ENCODE measurements at regions not wholly inside any gene's neighbourhood (a gene's known extent, or its start where the extent isn't known, plus 50 kb on each side); places are given as distances from the start of the nearest gene placed in this dataset.
"Not testable (repeated sequence)": the region's sequence is repeated elsewhere in the genome, so short reads cannot be mapped to it uniquely, and the experiment has no call there.

GRCh38 chr15:66994927-66995656, 70.3 kb upstream of the SMAD3 start:
- Histone ChIP-seq H3K9me3 (ENCODE audit: low read length) (no peaks in the 10 kb centered on the region), H3K4me1 (ENCODE audit: insufficient read depth, low read length) (no peaks in the 10 kb centered on the region), H3K9ac (ENCODE audit: low read length) (no peak overlapping the region), H3K27me3 (ENCODE audit: control insufficient read depth in 1 of 2, insufficient read depth in 2 of 2, low read length in 2 of 2) (no peaks in the 10 kb centered on the region), H3K4me3 (ENCODE audit: low read depth in 1 of 2, low read length in 2 of 2) (no peak overlapping the region), H3K27ac (ENCODE audit: low read depth, low read length) (no peak overlapping the region), H3K36me3 (ENCODE audit: insufficient read depth, low read length) (no peaks in the 10 kb centered on the region)

GRCh38 chr15:66996094-66996493, 69.3 kb upstream of the SMAD3 start:
- no peaks in the 10 kb centered on the region for H3K4me1 ChIP-seq (ENCODE audit: insufficient read depth, low read length)
- H3K27ac ChIP-seq (ENCODE audit: low read depth, low read length) = no peak overlapping the region
- no peaks in the 10 kb centered on the region for H3K27me3 ChIP-seq (ENCODE audit: control insufficient read depth in 1 of 2, insufficient read depth in 2 of 2, low read length in 2 of 2)
- no peak overlapping the region for H3K4me3 ChIP-seq (ENCODE audit: low read depth in 1 of 2, low read length in 2 of 2)
- H3K9ac ChIP-seq (ENCODE audit: low read length) = no peak overlapping the region
- H3K36me3 ChIP-seq (ENCODE audit: insufficient read depth, low read length) = no peaks in the 10 kb centered on the region
- H3K9me3 ChIP-seq (ENCODE audit: low read length) = no peaks in the 10 kb centered on the region

GRCh38 chr15:66997212-66997611, 68.2 kb upstream of the SMAD3 start:
- Histone ChIP-seq H3K4me1 (ENCODE audit: insufficient read depth, low read length) (no peaks in the 10 kb centered on the region), H3K36me3 (ENCODE audit: insufficient read depth, low read length) (no peaks in the 10 kb centered on the region), H3K9me3 (ENCODE audit: low read length) (no peaks in the 10 kb centered on the region), H3K27ac (ENCODE audit: low read depth, low read length) (no peak overlapping the region), H3K9ac (ENCODE audit: low read length) (no peak overlapping the region), H3K27me3 (ENCODE audit: control insufficient read depth in 1 of 2, insufficient read depth in 2 of 2, low read length in 2 of 2) (no peaks in the 10 kb centered on the region), H3K4me3 (ENCODE audit: low read depth in 1 of 2, low read length in 2 of 2) (no peak overlapping the region)

- not testable (repeated sequence) for H3K4me1 ChIP-seq (ENCODE audit: insufficient read depth, low read length); H3K4me3 ChIP-seq (ENCODE audit: low read depth in 1 of 2, low read length in 2 of 2); H3K27ac ChIP-seq (ENCODE audit: low read depth, low read length); H3K36me3 ChIP-seq (ENCODE audit: insufficient read depth, low read length); H3K27me3 ChIP-seq (ENCODE audit: control insufficient read depth in 1 of 2, insufficient read depth in 2 of 2, low read length in 2 of 2); H3K9me3 ChIP-seq (ENCODE audit: low read length); H3K9ac ChIP-seq (ENCODE audit: low read length)
Observed at GRCh38 chr15:66998234-66998633, 67.2 kb upstream of the SMAD3 start.

- no peaks in the 10 kb centered on the region for H3K9me3 ChIP-seq (ENCODE audit: low read length)
- H3K4me3 ChIP-seq (ENCODE audit: low read depth in 1 of 2, low read length in 2 of 2) = no peak overlapping the region
- H3K36me3 ChIP-seq (ENCODE audit: insufficient read depth, low read length) = no peaks in the 10 kb centered on the region
- no peaks in the 10 kb centered on the region for H3K27me3 ChIP-seq (ENCODE audit: control insufficient read depth in 1 of 2, insufficient read depth in 2 of 2, low read length in 2 of 2)
- H3K9ac ChIP-seq (ENCODE audit: low read length) = no peak overlapping the region
- no peaks in the 10 kb centered on the region for H3K4me1 ChIP-seq (ENCODE audit: insufficient read depth, low read length)
- H3K27ac ChIP-seq (ENCODE audit: low read depth, low read length) = no peak overlapping the region
Observed at GRCh38 chr15:66999046-66999968, 66.1 kb upstream of the SMAD3 start.

GRCh38 chr15:67000896-67001295, 64.5 kb upstream of the SMAD3 start:
- Histone ChIP-seq H3K27me3 (ENCODE audit: control insufficient read depth in 1 of 2, insufficient read depth in 2 of 2, low read length in 2 of 2) (no peaks in the 10 kb centered on the region), H3K4me3 (ENCODE audit: low read depth in 1 of 2, low read length in 2 of 2) (no peak overlapping the region), H3K4me1 (ENCODE audit: insufficient read depth, low read length) (no peaks in the 10 kb centered on the region), H3K27ac (ENCODE audit: low read depth, low read length) (no peak overlapping the region), H3K36me3 (ENCODE audit: insufficient read depth, low read length) (no peaks in the 10 kb centered on the region), H3K9me3 (ENCODE audit: low read length) (no peaks in the 10 kb centered on the region), H3K9ac (ENCODE audit: low read length) (no peak overlapping the region)

GRCh38 chr15:67002368-67002767, 63.0 kb upstream of the SMAD3 start:
- Histone ChIP-seq H3K9me3 (ENCODE audit: low read length) (no peaks in the 10 kb centered on the region), H3K36me3 (ENCODE audit: insufficient read depth, low read length) (no peaks in the 10 kb centered on the region), H3K4me1 (ENCODE audit: insufficient read depth, low read length) (no peaks in the 10 kb centered on the region), H3K9ac (ENCODE audit: low read length) (no peak overlapping the region), H3K4me3 (ENCODE audit: low read depth in 1 of 2, low read length in 2 of 2) (no peak overlapping the region), H3K27me3 (ENCODE audit: control insufficient read depth in 1 of 2, insufficient read depth in 2 of 2, low read length in 2 of 2) (no peaks in the 10 kb centered on the region), H3K27ac (ENCODE audit: low read depth, low read length) (no peak overlapping the region)

- H3K36me3 ChIP-seq (ENCODE audit: insufficient read depth, low read length) = no peaks in the 10 kb centered on the region
- H3K9ac ChIP-seq (ENCODE audit: low read length) = no peak overlapping the region
- no peak overlapping the region for H3K27ac ChIP-seq (ENCODE audit: low read depth, low read length)
- H3K4me1 ChIP-seq (ENCODE audit: insufficient read depth, low read length) = no peaks in the 10 kb centered on the region
- no peak overlapping the region for H3K4me3 ChIP-seq (ENCODE audit: low read depth in 1 of 2, low read length in 2 of 2)
- H3K9me3 ChIP-seq (ENCODE audit: low read length) = no peaks in the 10 kb centered on the region
- H3K27me3 ChIP-seq (ENCODE audit: control insufficient read depth in 1 of 2, insufficient read depth in 2 of 2, low read length in 2 of 2) = no peaks in the 10 kb centered on the region
Observed at GRCh38 chr15:67003586-67003985, 61.8 kb upstream of the SMAD3 start.

GRCh38 chr15:67004142-67004541, 61.3 kb upstream of the SMAD3 start:
- H3K36me3 ChIP-seq (ENCODE audit: insufficient read depth, low read length) = no peaks in the 10 kb centered on the region
- no peak overlapping the region for H3K9ac ChIP-seq (ENCODE audit: low read length)

GRCh38 chr15:67005294-67005996, 60.0 kb upstream of the SMAD3 start:
- H3K9me3 ChIP-seq (ENCODE audit: low read length) = no peaks in the 10 kb centered on the region
- no peaks in the 10 kb centered on the region for H3K4me1 ChIP-seq (ENCODE audit: insufficient read depth, low read length)
- H3K36me3 ChIP-seq (ENCODE audit: insufficient read depth, low read length) = no peaks in the 10 kb centered on the region
- no peak overlapping the region for H3K9ac ChIP-seq (ENCODE audit: low read length)
- no peak overlapping the region for H3K27ac ChIP-seq (ENCODE audit: low read depth, low read length)
- no peaks in the 10 kb centered on the region for H3K27me3 ChIP-seq (ENCODE audit: control insufficient read depth in 1 of 2, insufficient read depth in 2 of 2, low read length in 2 of 2)
- no peak overlapping the region for H3K4me3 ChIP-seq (ENCODE audit: low read depth in 1 of 2, low read length in 2 of 2)

More at GRCh38 chr15:67004142-67004541, 61.3 kb upstream of the SMAD3 start:
- Histone ChIP-seq H3K27ac (ENCODE audit: low read depth, low read length) (no peak overlapping the region), H3K4me3 (ENCODE audit: low read depth in 1 of 2, low read length in 2 of 2) (no peak overlapping the region), H3K27me3 (ENCODE audit: control insufficient read depth in 1 of 2, insufficient read depth in 2 of 2, low read length in 2 of 2) (no peaks in the 10 kb centered on the region), H3K4me1 (ENCODE audit: insufficient read depth, low read length) (no peaks in the 10 kb centered on the region), H3K9me3 (ENCODE audit: low read length) (no peaks in the 10 kb centered on the region)
